ENCODE measurements at regions not wholly inside any gene's neighbourhood (a gene's known extent, or its start where the extent isn't known, plus 50 kb on each side); places are given as distances from the start of the nearest gene placed in this dataset.

DNA sequence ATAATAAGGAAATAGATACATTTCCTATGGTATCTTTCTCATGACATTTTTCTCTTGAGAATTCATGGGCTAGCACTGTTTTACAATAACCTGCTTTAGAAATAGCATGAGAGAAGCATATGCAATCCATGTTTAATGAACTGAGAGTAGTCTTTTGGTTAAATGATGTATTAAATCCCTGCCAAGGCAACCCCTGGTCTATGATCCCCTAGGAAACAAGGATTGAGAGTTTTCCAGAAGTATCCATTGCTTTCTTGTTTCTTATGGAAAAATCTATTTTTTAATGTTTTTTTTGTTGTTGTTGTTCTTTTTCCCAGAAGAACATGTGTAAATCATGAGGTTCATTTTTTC is 390.5 kb upstream of the HSF2 start:
- Histone ChIP-seq H3K4me3 (no peak overlapping the region), H3K27me3 (no peaks in the 10 kb centered on the region), H3K27ac (no peak overlapping the region), H3K9me3 (no peaks in the 10 kb centered on the region), H3K36me3 (no peaks in the 10 kb centered on the region), H3K4me1 (no peaks in the 10 kb centered on the region)
- intact Hi-C loops (cut with DNase I), result no loop called here
- no peak for DNase-seq (ENCODE audit: low spot score in 2 of 2)
- no peak for TF ChIP-seq CTCF (IDR thresholded peaks at IDR 0.05)

DNA sequence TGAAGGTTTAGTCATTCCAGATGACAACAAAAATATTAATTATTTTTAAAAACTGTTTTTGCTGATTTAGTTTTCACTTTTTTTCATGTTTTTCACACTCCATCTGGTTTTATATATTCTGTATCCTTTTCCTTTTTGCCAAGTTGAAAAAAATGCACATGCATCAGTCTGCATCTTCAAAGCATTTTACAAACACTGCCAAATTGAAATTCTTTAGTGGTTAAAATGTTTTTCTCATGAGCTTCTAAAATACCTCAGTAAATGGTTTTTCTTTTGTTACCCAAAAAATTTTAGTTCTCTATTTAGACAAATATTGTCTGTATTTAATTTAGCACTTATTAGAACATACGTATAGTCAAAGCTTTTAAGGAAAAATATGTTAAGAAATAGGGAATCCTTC is 386.9 kb upstream of the HSF2 start:
- no peak for DNase-seq (ENCODE audit: low spot score in 2 of 2)
- intact Hi-C loops (cut with DNase I), result no loop called here
- Histone ChIP-seq H3K27ac (no peak overlapping the region), H3K27me3 (no peaks in the 10 kb centered on the region), H3K4me1 (no peaks in the 10 kb centered on the region), H3K9me3 (no peaks in the 10 kb centered on the region), H3K36me3 (no peaks in the 10 kb centered on the region), H3K4me3 (no peak overlapping the region)
- no peak for TF ChIP-seq CTCF (IDR thresholded peaks at IDR 0.05)

- no peak overlapping the region for H3K27ac ChIP-seq
- no peak for DNase-seq (ENCODE audit: low spot score in 2 of 2)
- no peaks in the 10 kb centered on the region for H3K9me3 ChIP-seq
- H3K4me1 ChIP-seq, result no peaks in the 10 kb centered on the region
- H3K36me3 ChIP-seq, result no peaks in the 10 kb centered on the region
- no peaks in the 10 kb centered on the region for H3K27me3 ChIP-seq
- no peak overlapping the region for H3K4me3 ChIP-seq
- no peak for TF ChIP-seq CTCF (IDR thresholded peaks at IDR 0.05)
- intact Hi-C loops (cut with DNase I), result no loop called here
These were observed 384.5 kb upstream of the HSF2 start for GRCh38 chr6:122014961-122015360.

DNA sequence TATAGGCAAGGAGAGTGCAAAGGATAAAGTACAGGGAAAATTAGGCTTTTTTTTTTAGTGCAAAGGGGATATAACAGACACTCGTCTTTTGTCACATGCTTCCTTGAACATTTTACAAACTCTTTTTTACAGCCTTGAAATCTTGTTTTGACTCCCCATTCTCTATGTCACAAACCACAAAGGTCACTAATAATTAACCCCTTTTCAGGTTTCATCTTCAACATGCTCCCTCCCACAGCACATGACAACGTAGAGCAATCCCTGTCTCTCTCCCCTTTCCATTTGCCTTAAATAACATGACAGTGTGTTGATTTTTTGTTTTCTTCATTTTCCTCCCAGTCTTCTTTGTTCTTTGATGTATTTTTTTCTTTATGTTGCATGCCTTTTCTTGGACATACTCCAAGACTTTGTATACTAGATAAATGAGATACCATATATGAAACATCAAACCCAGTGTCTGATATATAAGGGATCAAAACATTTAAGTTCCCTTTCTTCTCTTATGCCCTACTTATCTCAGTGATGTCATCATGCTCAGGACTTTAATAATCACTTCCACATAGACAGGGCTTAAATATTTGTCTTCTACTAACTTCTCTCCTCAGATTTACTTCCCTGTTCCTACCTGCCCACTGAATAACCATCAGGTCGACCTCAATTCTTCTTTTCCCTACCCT is 378.7 kb upstream of the HSF2 start:
- Histone ChIP-seq H3K4me1 (no peaks in the 10 kb centered on the region), H3K9me3 (no peaks in the 10 kb centered on the region), H3K27ac (no peak overlapping the region), H3K4me3 (no peak overlapping the region), H3K36me3 (no peaks in the 10 kb centered on the region), H3K27me3 (no peaks in the 10 kb centered on the region)
- no peak for DNase-seq (ENCODE audit: low spot score in 2 of 2)
- TF ChIP-seq CTCF (IDR thresholded peaks at IDR 0.05), result no peak
- intact Hi-C loops (cut with DNase I), result no loop called here

DNA sequence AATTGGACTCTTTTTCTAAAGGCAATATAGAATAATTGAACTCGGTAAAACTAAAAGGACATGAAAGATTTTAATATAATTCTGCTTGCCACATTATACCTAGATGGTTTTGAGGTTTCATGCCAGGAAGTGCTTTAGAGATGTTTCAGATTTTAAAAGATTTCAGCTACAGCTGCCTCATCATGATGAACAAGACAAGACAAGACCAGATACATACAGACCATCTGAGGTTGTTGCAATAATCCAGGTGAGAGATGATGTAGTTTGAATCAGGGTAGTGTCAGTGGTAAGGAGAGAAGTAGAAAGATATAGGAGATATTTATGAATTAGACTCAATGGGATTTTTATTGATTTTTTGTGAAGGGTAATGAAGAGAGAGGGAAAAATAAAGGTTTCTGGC is 374.3 kb upstream of the HSF2 start:
- H3K9me3 ChIP-seq, result no peaks in the 10 kb centered on the region
- no peaks in the 10 kb centered on the region for H3K4me1 ChIP-seq
- no peaks in the 10 kb centered on the region for H3K27me3 ChIP-seq
- H3K27ac ChIP-seq, result no peak overlapping the region
- no peaks in the 10 kb centered on the region for H3K36me3 ChIP-seq
- no peak overlapping the region for H3K4me3 ChIP-seq
- intact Hi-C loops (cut with DNase I), result no loop called here
- no peak for TF ChIP-seq CTCF (IDR thresholded peaks at IDR 0.05)
- no peak for DNase-seq (ENCODE audit: low spot score in 2 of 2)

Data from ascending aorta (tissue), 2 donors.